HPDE6-E6E7 (cell line): ENCODE measurements at regions not wholly inside any gene's neighbourhood (a gene's known extent, or its start where the extent isn't known, plus 50 kb on each side); places are given as distances from the start of the nearest gene placed in this dataset.

Experiments used
- DNase-seq: peaks from one replicate; pipeline ENCODE4 v3.0.0; 2011; ENCODE audit warnings: missing footprints; ENCODE audit errors: extremely low spot score

DNA sequence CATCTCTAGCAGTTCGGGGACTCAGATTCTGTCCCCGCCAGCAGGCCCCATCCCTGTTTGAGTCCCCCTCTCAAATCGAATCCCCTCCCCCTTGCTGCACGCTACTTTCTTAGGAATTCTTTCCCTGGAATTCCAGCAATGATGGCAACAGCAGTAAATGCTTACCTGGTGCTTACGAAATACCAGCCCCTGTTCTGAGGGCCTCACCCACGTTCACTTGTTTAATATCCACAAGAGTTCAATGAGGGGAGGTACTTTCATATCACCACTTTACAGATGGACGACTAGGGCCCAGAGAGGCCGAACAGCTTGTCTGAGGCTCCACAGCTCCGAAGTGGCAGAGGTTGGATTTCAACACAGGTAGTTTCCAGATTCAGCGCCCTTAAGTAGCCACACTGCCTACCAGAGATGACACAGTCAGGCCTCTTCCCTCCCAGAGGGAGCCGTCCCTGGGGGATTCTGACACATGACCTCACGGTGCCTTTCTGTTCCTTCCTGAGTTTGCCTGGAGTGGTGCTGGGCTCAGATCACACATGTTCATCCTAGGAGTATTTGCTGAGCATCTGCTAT lies 120.7 kb upstream of the GSE1 start:
- DNase-seq: no peak

DNA sequence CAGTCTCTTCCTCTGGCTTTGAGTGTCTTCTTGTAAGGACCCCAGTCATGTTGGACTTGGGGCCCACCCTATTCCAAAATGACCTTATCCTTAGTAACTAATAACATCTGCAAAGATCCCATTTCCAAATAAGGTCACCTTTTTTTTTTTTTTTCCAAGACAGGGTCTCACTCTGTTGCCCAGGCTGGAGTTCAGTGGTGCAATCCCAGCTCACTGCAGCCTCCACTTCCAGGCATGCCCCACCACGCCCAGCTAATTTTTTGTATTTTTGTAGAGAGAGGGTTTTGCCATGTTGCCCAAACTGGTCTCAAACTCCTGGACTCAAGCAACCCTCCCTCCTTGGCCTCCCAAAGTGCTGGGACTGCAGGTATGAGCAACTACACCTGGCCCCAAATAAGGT lies 118.8 kb upstream of the GSE1 start:
- DNase-seq: no peak

- DNase-seq: no peak
These were observed 117.9 kb upstream of the GSE1 start for GRCh38 chr16:85495259-85495658.

DNA sequence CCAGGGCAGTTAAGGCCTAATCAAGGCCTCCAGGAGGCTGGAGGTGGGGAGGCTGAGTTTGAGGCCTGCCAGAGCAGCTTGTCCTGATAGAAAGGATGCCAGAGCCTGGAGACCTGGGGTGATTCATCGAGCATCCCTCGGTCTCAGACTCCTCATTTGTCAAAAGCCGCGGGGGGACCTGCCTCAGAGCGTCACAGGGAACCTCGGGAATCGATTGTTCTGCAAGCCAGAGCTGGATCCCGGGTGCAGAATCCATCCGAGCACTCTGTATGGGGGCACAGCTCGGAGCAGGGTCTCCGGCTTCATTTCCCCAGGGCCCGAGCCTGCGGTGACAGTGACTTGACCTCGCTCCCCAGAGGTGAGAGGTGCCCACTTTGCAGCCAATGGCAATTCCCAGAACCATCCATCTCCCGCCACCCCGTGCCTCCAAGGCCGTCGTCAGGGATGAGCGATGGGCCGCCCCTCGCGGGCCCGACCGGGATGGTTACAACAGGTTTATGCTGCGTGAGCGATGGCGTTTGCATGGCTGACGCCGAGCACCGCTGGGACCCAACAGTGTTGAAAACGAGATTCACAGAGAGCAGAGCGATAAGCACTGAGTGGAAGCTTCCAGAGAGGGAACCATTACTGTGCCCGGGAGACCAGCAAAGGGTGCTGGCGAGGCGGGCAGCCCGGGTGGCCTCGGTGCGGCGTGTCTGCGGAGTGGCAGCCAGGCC lies 117.1 kb upstream of the GSE1 start:
- DNase-seq: no peak

- no peak for DNase-seq
These were observed 115.4 kb upstream of the GSE1 start for GRCh38 chr16:85497622-85498314.

- DNase-seq: no peak
These were observed 114.5 kb upstream of the GSE1 start for GRCh38 chr16:85498607-85499006.

DNA sequence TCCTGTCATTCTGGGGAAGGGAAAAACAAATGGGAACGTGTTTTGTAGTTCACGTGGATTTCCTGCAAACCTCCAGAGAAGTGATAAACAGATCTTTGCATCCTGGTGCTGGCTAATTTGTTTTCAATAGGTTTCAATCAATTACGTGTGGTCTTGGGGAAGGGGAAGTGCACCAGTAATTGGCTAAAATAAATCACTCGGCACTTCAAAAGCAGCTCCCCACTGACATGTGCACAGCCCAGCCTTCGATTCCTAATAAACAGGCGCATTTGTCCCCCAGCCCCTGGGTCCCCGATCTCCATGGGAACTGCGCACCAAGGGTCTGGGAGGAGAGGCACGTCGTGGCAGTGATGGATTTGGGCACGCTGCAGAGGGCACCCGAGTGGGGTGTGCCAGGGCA lies 112.9 kb upstream of the GSE1 start:
- DNase-seq: no peak

- no peak for DNase-seq
These were observed 111.2 kb upstream of the GSE1 start for GRCh38 chr16:85501900-85502299.

DNA sequence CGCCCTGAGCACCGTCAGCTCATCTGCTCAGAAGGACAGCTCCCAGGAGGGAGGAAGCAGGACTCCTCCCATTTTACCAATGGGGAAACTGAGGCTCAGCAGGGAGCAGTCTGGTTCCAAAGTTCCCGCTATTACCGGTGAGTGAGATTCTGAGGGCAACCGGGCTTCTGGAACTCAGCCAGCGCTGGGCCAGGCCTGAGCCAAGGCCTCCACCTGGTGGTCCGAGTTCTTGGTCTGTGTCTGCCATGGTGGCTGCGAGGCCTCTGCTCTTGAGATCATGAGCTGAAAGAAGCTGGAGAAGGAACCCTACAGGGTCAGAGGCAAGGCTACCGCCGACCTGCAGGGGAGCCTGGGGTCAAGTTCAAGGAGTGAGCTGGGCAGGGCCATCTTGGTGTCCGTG lies 110.8 kb upstream of the GSE1 start:
- no peak for DNase-seq

- no peak for DNase-seq
These were observed 109.4 kb upstream of the GSE1 start for GRCh38 chr16:85503679-85504231.

- no peak for DNase-seq
These were observed 108.9 kb upstream of the GSE1 start for GRCh38 chr16:85504242-85504641.

DNA sequence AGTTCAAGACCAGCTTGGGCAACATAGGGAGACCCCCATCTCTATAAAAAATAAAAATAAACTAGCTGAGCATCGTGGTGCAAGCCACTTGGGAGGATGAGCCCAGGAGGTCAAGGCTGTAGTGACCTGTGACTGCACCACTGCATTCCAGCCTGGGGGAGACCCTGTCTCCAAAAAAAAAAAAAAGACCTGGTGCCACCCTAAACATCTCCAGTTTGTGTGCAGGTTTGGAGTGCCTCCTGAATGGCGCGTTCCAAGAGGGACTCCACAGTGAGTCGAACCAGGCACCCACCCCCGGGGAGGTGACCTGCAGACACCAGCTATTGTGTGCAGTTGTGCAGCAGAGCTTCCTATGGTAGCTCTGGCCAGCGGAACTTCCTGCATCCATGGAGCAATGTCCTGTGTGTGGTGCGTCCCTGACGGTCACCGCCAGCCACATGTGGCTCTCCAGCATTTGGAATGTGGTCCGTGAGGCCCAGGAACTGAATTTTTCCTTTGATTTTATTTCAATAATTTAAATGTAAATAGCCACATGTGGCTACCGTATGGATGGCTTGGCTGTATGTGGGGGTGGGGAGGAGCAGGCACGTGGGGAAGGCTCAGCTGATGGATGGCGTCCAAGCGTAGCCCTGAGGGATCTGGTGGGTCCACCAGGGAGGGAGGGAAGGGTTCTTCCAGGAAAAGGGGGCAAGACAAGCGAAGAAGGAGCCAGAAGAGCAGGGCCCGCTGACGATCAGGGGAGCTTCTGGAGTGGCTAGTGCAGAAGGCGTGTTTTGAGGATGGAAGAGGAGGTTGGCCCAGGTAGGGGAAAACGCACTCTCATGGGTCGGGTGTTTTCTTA lies 107.1 kb upstream of the GSE1 start:
- no peak for DNase-seq

GRCh38 chr16:85506635-85506911 lies 106.5 kb upstream of the GSE1 start:
- DNase-seq: no peak

GRCh38 chr16:85507342-85507741 lies 105.8 kb upstream of the GSE1 start:
- DNase-seq: no peak

- DNase-seq: no peak
These were observed 104.7 kb upstream of the GSE1 start for GRCh38 chr16:85508388-85508787.

DNA sequence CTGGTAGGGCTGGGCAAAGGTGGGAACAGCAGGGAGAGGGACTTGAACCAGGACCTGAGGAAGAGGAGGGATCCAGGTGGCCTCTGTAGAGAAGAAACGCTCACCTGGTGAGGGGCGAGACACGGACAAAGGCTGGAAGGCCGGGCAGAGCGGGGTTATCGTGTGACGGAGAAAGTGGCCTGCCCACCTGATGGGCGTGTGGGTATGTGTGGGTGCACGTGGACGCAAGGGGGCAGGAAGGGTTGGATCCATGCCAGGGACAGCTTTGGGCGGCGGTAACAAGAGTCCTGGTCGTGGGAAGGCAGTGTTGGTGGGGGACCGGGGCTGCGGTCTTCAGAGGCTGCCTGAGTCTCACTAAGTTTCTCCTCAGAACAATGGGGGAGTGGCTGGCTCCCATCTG lies 104.1 kb upstream of the GSE1 start:
- no peak for DNase-seq

DNA sequence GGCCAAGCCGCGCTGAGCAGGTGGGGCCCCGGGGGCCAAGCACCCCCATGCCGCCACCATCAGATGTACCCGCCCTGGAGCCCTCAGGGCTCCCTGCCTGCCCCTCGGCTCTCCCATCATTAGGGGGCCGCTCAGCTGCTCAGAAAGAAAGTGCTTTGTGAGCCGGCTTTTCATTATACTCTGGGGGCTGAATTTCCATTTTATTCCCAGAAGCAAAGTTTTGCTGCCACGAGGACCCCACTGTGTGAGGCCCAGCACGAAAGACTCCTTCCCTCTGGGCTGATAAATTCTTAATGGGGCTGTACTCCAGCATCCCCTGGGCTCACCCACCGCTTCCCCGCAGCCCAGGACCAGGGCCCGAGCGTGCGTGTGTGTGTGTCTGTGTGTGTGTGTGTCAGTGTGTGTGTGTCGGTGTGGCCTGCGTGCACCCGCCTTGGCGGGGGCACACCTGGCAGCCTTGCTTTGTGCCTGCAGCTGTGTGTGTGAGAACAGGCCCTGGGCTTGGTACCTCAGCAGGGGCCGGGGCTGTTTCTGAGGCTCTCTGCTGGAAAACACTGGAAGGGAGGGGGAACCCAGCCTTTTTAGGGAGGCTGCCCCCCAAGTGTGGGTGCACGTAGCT lies 103.0 kb upstream of the GSE1 start:
- no peak for DNase-seq

DNA sequence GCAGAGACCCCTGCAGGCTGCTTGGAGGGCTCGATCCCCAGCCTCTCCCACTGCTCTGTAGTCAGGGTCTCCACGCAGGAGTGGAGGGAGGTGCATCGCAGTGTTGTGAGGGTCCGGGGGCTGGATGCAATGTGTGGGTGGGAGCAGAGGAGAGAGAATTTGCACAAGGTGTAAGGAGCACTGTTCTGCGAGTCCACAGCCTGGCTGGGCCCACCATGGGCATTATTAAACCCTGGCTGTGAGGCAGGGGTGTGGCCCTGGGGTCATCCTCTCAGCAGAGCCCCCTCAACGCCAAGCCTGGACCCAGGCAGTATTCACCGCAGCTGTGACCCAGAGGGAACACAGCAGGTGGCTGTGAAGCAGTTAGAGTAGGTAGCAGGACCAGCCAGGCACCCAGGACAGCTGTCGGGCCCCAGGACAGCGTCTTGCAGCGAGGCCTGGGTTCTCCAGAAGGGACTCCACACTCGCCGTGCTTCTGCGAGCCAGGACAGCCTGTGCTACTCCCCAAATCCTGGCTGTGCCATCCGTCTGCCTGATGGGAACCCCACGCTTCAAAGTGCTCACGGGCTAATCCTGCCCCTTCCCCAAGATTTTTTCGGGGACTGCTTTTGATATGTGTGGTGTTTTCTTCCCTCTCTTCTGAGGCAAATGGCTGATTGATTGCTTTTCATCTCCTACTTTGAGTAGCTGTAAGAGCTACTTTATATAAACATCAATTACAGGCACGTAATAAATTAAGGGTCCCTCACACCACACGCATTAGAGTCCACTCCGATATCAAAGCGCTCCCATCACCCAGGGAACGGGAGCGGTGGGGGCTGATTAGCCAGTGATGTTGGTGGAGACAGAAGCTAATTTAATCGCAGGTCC lies 100.9 kb upstream of the GSE1 start:
- no peak for DNase-seq

GRCh38 chr16:85512808-85513115 lies 100.4 kb upstream of the GSE1 start:
- DNase-seq: no peak

GRCh38 chr16:85513180-85513579 lies 99.9 kb upstream of the GSE1 start:
- DNase-seq: no peak

- DNase-seq: no peak
These were observed 99.5 kb upstream of the GSE1 start for GRCh38 chr16:85513649-85514048.
